KMS-11 (cell line): ENCODE measurements at regions not wholly inside any gene's neighbourhood (a gene's known extent, or its start where the extent isn't known, plus 50 kb on each side); places are given as distances from the start of the nearest gene placed in this dataset.

ENCODE experiments used
- H2AFZ ChIP-seq: fragments of 200-600 bp; sonication (generic); 2 replicates; pipeline ENCODE4 v1.6.1; 2016; ENCODE audit warnings: antibody characterized with exemption, mixed run types, low read depth
- H3K27ac ChIP-seq: fragments of 200-600 bp; sonication (generic); 2 replicates; pipeline ENCODE4 v1.6.1; 2016; ENCODE audit warnings: mild to moderate bottlenecking, mixed run types
- H3K27me3 ChIP-seq: fragments of 200-600 bp; sonication (generic); 2 replicates; pipeline ENCODE4 v1.6.1; 2017; ENCODE audit warnings: mild to moderate bottlenecking, low read depth, mixed run types, moderate library complexity; ENCODE audit not compliant: insufficient read depth
- H3K36me3 ChIP-seq: fragments of 200-600 bp; sonication (generic); 2 replicates; pipeline ENCODE4 v1.6.1; 2017; ENCODE audit warnings: mild to moderate bottlenecking, mixed run types; ENCODE audit not compliant: insufficient read depth
- H3K4me1 ChIP-seq: fragments of 200-600 bp; sonication (generic); 2 replicates; pipeline ENCODE4 v1.6.1; 2016; ENCODE audit warnings: mild to moderate bottlenecking, low read depth, mixed run types; ENCODE audit not compliant: poor library complexity, severe bottlenecking
- H3K4me2 ChIP-seq: fragments of 200-600 bp; sonication (generic); 2 replicates; pipeline ENCODE4 v1.7.0; 2016; ENCODE audit warnings: mild to moderate bottlenecking, mixed run types
- H3K4me3 ChIP-seq: fragments of 200-600 bp; sonication (generic); IDR thresholded peaks from 2 replicates; pipeline ENCODE4 v1.6.1; 2017; ENCODE audit warnings: low read depth, low read length, mixed read lengths; ENCODE audit not compliant: insufficient read depth
- H3K79me2 ChIP-seq: fragments of 200-600 bp; sonication (generic); 2 replicates; pipeline ENCODE4 v1.6.1; 2016; ENCODE audit warnings: low read depth, mixed run types; ENCODE audit not compliant: insufficient read depth
- H3K9ac ChIP-seq: fragments of 200-600 bp; sonication (generic); 2 replicates; pipeline ENCODE4 v1.6.1; 2016; ENCODE audit warnings: mild to moderate bottlenecking, mixed run types
- H4K20me1 ChIP-seq: fragments of 200-600 bp; sonication (generic); 2 replicates; pipeline ENCODE4 v1.6.1; 2016; ENCODE audit warnings: mild to moderate bottlenecking, mixed run types; ENCODE audit not compliant: insufficient read depth
- TF ChIP-seq, protein P1 (sequence below): fragments of 200-600 bp; sonication (generic); conservative IDR thresholded peaks from 2 replicates; pipeline ENCODE4 v1.6.1; 2017; ENCODE audit warnings: low read depth, mild to moderate bottlenecking, antibody characterized with exemption, low read length, moderate library complexity, mixed read lengths

- Histone ChIP-seq H3K4me1 (no peaks in the 10 kb centered on the region), H3K79me2 (no peaks in the 10 kb centered on the region), H3K9ac (no peak overlapping the region), H3K27ac (no peak overlapping the region), H3K4me2 (no peak overlapping the region), H3K27me3 (no peaks in the 10 kb centered on the region), H2AFZ (no peak overlapping the region), H3K36me3 (no peaks in the 10 kb centered on the region), H3K4me3 (no peak overlapping the region), H4K20me1 (no peaks in the 10 kb centered on the region)
- TF ChIP-seq, protein P1, sequence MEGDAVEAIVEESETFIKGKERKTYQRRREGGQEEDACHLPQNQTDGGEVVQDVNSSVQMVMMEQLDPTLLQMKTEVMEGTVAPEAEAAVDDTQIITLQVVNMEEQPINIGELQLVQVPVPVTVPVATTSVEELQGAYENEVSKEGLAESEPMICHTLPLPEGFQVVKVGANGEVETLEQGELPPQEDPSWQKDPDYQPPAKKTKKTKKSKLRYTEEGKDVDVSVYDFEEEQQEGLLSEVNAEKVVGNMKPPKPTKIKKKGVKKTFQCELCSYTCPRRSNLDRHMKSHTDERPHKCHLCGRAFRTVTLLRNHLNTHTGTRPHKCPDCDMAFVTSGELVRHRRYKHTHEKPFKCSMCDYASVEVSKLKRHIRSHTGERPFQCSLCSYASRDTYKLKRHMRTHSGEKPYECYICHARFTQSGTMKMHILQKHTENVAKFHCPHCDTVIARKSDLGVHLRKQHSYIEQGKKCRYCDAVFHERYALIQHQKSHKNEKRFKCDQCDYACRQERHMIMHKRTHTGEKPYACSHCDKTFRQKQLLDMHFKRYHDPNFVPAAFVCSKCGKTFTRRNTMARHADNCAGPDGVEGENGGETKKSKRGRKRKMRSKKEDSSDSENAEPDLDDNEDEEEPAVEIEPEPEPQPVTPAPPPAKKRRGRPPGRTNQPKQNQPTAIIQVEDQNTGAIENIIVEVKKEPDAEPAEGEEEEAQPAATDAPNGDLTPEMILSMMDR, result no peak
Measured at GRCh38 chr3:13145131-13145825, 72.0 kb upstream of the IQSEC1 start.

GRCh38 chr3:13144163-13145023, 71.2 kb upstream of the IQSEC1 start:
- Histone ChIP-seq H3K4me2 (no peak overlapping the region), H3K36me3 (no peaks in the 10 kb centered on the region), H3K27ac (no peak overlapping the region), H3K9ac (no peak overlapping the region), H3K4me3 (no peak overlapping the region), H2AFZ (no peak overlapping the region), H3K27me3 (no peaks in the 10 kb centered on the region), H4K20me1 (no peaks in the 10 kb centered on the region), H3K4me1 (no peaks in the 10 kb centered on the region), H3K79me2 (no peaks in the 10 kb centered on the region)
- TF ChIP-seq, protein P1, result no peak

DNA sequence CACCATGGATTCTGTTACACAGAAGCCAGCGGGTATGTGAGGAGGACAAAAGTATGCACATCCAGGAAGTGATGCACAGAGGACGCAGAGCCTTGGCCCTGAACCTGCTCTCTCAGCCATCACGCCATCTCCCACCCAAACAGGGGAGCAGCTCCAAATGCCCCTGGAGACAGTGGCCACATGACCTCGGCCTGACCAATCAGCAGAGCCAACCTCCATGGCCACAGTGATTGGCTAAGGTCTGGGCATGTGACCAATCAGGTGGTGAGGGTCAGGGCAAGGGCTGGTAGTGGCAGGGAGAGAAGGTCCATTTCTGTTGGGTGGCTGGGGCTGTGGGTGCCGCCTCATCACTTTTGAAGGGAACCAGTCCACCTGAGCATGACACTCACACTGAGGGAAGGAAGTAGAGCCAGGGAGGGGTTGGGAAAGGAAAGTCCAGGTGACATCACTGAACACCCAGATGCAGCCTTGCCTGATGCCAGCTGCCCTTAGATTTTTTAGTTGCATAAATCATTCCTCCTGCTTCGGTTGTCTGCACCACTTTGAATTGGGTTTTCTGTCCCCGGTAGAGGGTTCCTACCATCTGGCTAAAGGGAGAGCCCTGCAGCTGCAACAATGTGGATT, 70.3 kb upstream of the IQSEC1 start:
- Histone ChIP-seq H3K9ac (no peak overlapping the region), H3K27ac (no peak overlapping the region), H3K27me3 (no peaks in the 10 kb centered on the region), H3K79me2 (no peaks in the 10 kb centered on the region), H3K36me3 (no peaks in the 10 kb centered on the region), H3K4me3 (no peak overlapping the region), H4K20me1 (no peaks in the 10 kb centered on the region), H3K4me1 (no peaks in the 10 kb centered on the region), H2AFZ (no peak overlapping the region), H3K4me2 (no peak overlapping the region)
- TF ChIP-seq, protein P1, result no peak

DNA sequence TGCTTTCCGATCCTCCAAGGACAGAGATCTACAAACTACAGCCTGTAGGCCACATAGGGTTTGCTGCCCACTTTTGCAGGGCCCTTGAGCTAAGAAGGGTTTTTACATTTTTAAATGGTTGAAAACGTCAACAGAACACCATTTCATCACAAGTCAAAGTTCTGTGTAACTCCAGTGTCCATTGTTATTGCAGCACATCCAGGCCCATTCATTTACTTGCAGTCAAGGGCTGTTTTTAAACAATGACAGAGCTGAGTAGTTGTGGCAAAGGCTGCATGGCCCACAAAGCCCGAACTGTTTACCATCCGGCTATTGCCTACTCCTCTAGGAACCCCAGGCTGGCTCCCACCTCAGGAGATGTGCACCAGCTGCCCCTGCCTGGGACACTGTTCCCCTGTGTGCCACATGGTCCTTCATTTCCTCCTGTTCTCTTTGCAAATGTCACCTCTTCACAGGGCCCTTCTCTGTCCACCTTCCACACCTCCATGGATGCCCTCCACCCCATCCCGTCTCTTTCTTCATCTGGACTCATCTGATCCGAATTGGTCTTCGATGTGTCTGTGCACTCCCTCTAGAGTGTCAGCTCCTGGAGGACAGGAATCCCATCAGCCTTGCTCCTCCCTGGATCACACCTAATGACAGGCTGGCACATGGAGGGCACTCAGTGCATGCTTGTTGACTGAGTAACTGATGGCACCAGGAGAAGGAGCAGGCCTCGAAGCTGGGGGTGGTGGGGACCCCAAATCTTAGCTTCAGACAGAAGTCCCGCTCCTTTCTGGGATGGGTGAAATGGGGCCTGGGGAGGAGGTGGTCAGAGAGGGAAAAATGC, 69.5 kb upstream of the IQSEC1 start:
- no peaks in the 10 kb centered on the region for H3K36me3 ChIP-seq
- H3K4me3 ChIP-seq, result no peak overlapping the region
- H3K9ac ChIP-seq, result no peak overlapping the region
- no peaks in the 10 kb centered on the region for H3K79me2 ChIP-seq
- H3K27ac ChIP-seq, result no peak overlapping the region
- TF ChIP-seq, protein P1, result no peak
- H4K20me1 ChIP-seq, result no peaks in the 10 kb centered on the region
- H3K4me2 ChIP-seq, result no peak overlapping the region
- no peaks in the 10 kb centered on the region for H3K27me3 ChIP-seq
- no peak overlapping the region for H2AFZ ChIP-seq
- H3K4me1 ChIP-seq, result no peaks in the 10 kb centered on the region
